H1 (cell line): ENCODE measurements at regions not wholly inside any gene's neighbourhood (a gene's known extent, or its start where the extent isn't known, plus 50 kb on each side); places are given as distances from the start of the nearest gene placed in this dataset.

Source experiments
- CHD2 ChIP-seq: IDR thresholded peaks from 2 replicates; pipeline ENCODE4 v1.6.1; 2012; ENCODE audit warnings: low read length, improper control_type of control experiment
- GTF2F1 ChIP-seq: IDR thresholded peaks from 2 replicates; pipeline ENCODE4 v1.6.1; 2012; ENCODE audit warnings: low read depth, low read length, improper control_type of control experiment, borderline replicate concordance
- TF ChIP-seq, protein P1 (sequence below), 3 experiments: IDR thresholded peaks; 1 replicate in 2 of 3; 2 replicates in 1 of 3; pipeline versions ENCODE4 v1.5.1 to v1.6.1; 2011; ENCODE audit warnings: low read length in 3 of 3, mild to moderate bottlenecking in 3 of 3, inconsistent platforms in 2 of 3, low read depth in 1 of 3, moderate library complexity in 1 of 3; ENCODE audit not compliant: insufficient read depth in 1 of 3; ENCODE audit errors: control extremely low read depth in 1 of 3

GRCh38 chr17:5901731-5902130 lies 168.4 kb upstream of the WSCD1 start (continued):
- TF ChIP-seq, protein P1, sequence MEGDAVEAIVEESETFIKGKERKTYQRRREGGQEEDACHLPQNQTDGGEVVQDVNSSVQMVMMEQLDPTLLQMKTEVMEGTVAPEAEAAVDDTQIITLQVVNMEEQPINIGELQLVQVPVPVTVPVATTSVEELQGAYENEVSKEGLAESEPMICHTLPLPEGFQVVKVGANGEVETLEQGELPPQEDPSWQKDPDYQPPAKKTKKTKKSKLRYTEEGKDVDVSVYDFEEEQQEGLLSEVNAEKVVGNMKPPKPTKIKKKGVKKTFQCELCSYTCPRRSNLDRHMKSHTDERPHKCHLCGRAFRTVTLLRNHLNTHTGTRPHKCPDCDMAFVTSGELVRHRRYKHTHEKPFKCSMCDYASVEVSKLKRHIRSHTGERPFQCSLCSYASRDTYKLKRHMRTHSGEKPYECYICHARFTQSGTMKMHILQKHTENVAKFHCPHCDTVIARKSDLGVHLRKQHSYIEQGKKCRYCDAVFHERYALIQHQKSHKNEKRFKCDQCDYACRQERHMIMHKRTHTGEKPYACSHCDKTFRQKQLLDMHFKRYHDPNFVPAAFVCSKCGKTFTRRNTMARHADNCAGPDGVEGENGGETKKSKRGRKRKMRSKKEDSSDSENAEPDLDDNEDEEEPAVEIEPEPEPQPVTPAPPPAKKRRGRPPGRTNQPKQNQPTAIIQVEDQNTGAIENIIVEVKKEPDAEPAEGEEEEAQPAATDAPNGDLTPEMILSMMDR (IDR thresholded peaks at IDR 0.05; ENCODE audit: control extremely low read depth in 1 of 3, insufficient read depth in 1 of 3, low read depth in 1 of 3, low read length in 3 of 3): no peak
- TF ChIP-seq CHD2 (no peak), GTF2F1 (no peak)
